H1 (cell line): ENCODE measurements at regions not wholly inside any gene's neighbourhood (a gene's known extent, or its start where the extent isn't known, plus 50 kb on each side); places are given as distances from the start of the nearest gene placed in this dataset.

ENCODE experiments used
- CTCF ChIA-PET: fragments of 300-600 bp; sonication (Branson Sonifier 250); formaldehyde crosslinking; loops from one replicate; lab custom pipeline; 2021; ENCODE audit not compliant: partially characterized antibody; lab: Charles Lee
- POLR2A ChIA-PET: fragments of 300-600 bp; sonication (Branson Sonifier 250); formaldehyde crosslinking; loops from one replicate; lab custom pipeline; 2021; ENCODE audit warnings: inconsistent platforms; ENCODE audit not compliant: partially characterized antibody; lab: Charles Lee
- DNase-seq, 2 experiments: peaks; one replicate each; pipeline versions ENCODE4 v3.0.0 to v3.0.0-alpha.2; 2010 to 2022; ENCODE audit warnings: low spot score in 2 of 2, low read depth in 1 of 2, mixed read lengths in 1 of 2
- FAIRE-seq: peaks from 2 replicates; lab custom pipeline; 2011; peaks lifted over from hg19 to GRCh38; lab: Jason Lieb, UNC
- H2AFZ ChIP-seq: 2 replicates; pipeline ENCODE4 v1.8.1; 2012; ENCODE audit warnings: low read length, inconsistent platforms
- H2AK5ac ChIP-seq: 2 replicates; pipeline ENCODE4 v1.6.1; 2013; ENCODE audit warnings: low read depth, low read length
- H2BK120ac ChIP-seq: replicated peaks from 2 replicates; pipeline ENCODE3; 2013; ENCODE audit warnings: low read depth, low read length, inconsistent platforms
- H2BK12ac ChIP-seq: 2 replicates; pipeline ENCODE4 v1.6.1; 2013; ENCODE audit warnings: low read depth, low read length
- H2BK15ac ChIP-seq: 2 replicates; pipeline ENCODE4 v1.6.1; 2013; ENCODE audit warnings: low read length
- H2BK20ac ChIP-seq: 2 replicates; pipeline ENCODE4 v1.6.1; 2013; ENCODE audit warnings: low read length
- H2BK5ac ChIP-seq: 2 replicates; pipeline ENCODE4 v1.6.1; 2013; ENCODE audit warnings: low read depth, low read length
- H3K14ac ChIP-seq: 2 replicates; pipeline ENCODE4 v1.6.1; 2013; ENCODE audit warnings: inconsistent platforms; ENCODE audit not compliant: insufficient read length
- H3K18ac ChIP-seq: 2 replicates; pipeline ENCODE4 v1.6.1; 2013; ENCODE audit warnings: low read length; ENCODE audit errors: extremely low read depth
- H3K23ac ChIP-seq: 2 replicates; pipeline ENCODE4 v1.6.1; 2013; ENCODE audit warnings: inconsistent platforms; ENCODE audit not compliant: insufficient read length
- H3K23me2 ChIP-seq: 2 replicates; pipeline ENCODE4 v1.6.1; 2013; ENCODE audit warnings: low read depth, low read length
- H3K27ac ChIP-seq: 2 replicates; pipeline ENCODE4 v1.6.1; 2011; ENCODE audit warnings: low read depth, low read length, inconsistent platforms
- H3K27me3 ChIP-seq, 4 experiments: replicated peaks in 1 of 4; 1 replicate in 1 of 4; 2 replicates in 3 of 4; pipeline versions ENCODE4 v1.6.1 to v1.8.1; 2011 to 2013; ENCODE audit warnings: low read length in 3 of 4, mild to moderate bottlenecking in 3 of 4, inconsistent platforms in 2 of 4, mixed read lengths in 2 of 4, moderate library complexity in 1 of 4; ENCODE audit not compliant: control insufficient read depth in 3 of 4, insufficient read depth in 3 of 4; ENCODE audit errors: extremely low read depth in 1 of 4
- H3K36me3 ChIP-seq, 4 experiments: 2 replicates each; pipeline versions ENCODE4 v1.6.1 to v1.8.1; 2011 to 2013; ENCODE audit warnings: mild to moderate bottlenecking in 4 of 4, low read length in 3 of 4, moderate library complexity in 2 of 4, control low read depth in 1 of 4, inconsistent platforms in 1 of 4; ENCODE audit not compliant: insufficient read depth in 4 of 4, control insufficient read depth in 2 of 4
- H3K4ac ChIP-seq: replicated peaks from 2 replicates; pipeline ENCODE3; 2013; ENCODE audit warnings: low read length, low read depth, mixed read lengths, inconsistent platforms; ENCODE audit not compliant: insufficient read length
- H3K4me1 ChIP-seq, 4 experiments: replicated peaks in 1 of 4; 1 replicate in 1 of 4; 2 replicates in 3 of 4; pipeline versions ENCODE4 v1.6.1 to v1.8.1; 2011 to 2013; ENCODE audit warnings: low read length in 3 of 4, inconsistent platforms in 2 of 4, mixed read lengths in 1 of 4; ENCODE audit not compliant: insufficient read depth in 4 of 4, control insufficient read depth in 3 of 4
- H3K4me2 ChIP-seq, 2 experiments: 2 replicates each; pipeline versions ENCODE4 v1.6.1 to v1.8.1; 2011 to 2013; ENCODE audit warnings: low read depth in 2 of 2, low read length in 2 of 2, control low read depth in 1 of 2, inconsistent platforms in 1 of 2, mild to moderate bottlenecking in 1 of 2; ENCODE audit not compliant: insufficient read depth in 1 of 2
- H3K4me3 ChIP-seq, 4 experiments: fragments of 200-600, 300-600 bp in 1 of 4; sonication (generic), shearing (Covaris generic), sonication (Bioruptor Twin) in 1 of 4; 2 replicates each; pipeline versions ENCODE4 v1.5.1 to v1.8.1; 2011 to 2016; ENCODE audit warnings: low read length in 4 of 4, low read depth in 3 of 4, control low read depth in 2 of 4, inconsistent platforms in 2 of 4, mild to moderate bottlenecking in 2 of 4, mixed read lengths in 1 of 4, moderate library complexity in 1 of 4; ENCODE audit not compliant: insufficient read depth in 2 of 4; ENCODE audit errors: extremely low read depth in 1 of 4
- H3K56ac ChIP-seq: replicated peaks from 2 replicates; pipeline ENCODE3; 2013; ENCODE audit warnings: low read depth, mild to moderate bottlenecking, mixed read lengths, low read length, inconsistent platforms; ENCODE audit not compliant: insufficient read length
- H3K79me1 ChIP-seq: 2 replicates; pipeline ENCODE4 v1.6.1; 2013; ENCODE audit warnings: low read depth, low read length, control low read depth
- H3K79me2 ChIP-seq, 2 experiments: 2 replicates each; pipeline versions ENCODE4 v1.6.1 to v1.8.1; 2012 to 2013; ENCODE audit warnings: low read length in 2 of 2, mild to moderate bottlenecking in 2 of 2, inconsistent platforms in 1 of 2; ENCODE audit not compliant: insufficient read depth in 2 of 2, control insufficient read depth in 1 of 2
- H3K9ac ChIP-seq, 4 experiments: replicated peaks in 1 of 4; 1 replicate in 1 of 4; 2 replicates in 3 of 4; pipeline versions ENCODE4 v1.6.1 to v1.8.1; 2011 to 2013; ENCODE audit warnings: low read depth in 3 of 4, low read length in 3 of 4, control low read depth in 2 of 4, mild to moderate bottlenecking in 2 of 4, moderate library complexity in 2 of 4, inconsistent platforms in 1 of 4; ENCODE audit errors: extremely low read depth in 1 of 4
- H3K9me3 ChIP-seq, 2 experiments: 2 replicates each; pipeline versions ENCODE4 v1.6.1 to v1.8.1; 2012 to 2013; ENCODE audit warnings: mild to moderate bottlenecking in 2 of 2, moderate library complexity in 2 of 2, control low read depth in 1 of 2, inconsistent platforms in 1 of 2, low read depth in 1 of 2, low read length in 1 of 2, mixed read lengths in 1 of 2; ENCODE audit not compliant: insufficient read depth in 2 of 2
- H4K20me1 ChIP-seq, 2 experiments: replicated peaks in 1 of 2; 2 replicates each; pipeline versions ENCODE3 to v1.8.1; 2011 to 2013; ENCODE audit warnings: inconsistent platforms in 2 of 2, low read length in 2 of 2, mild to moderate bottlenecking in 1 of 2; ENCODE audit not compliant: insufficient read depth in 2 of 2, control insufficient read depth in 1 of 2
- H4K5ac ChIP-seq: 2 replicates; pipeline ENCODE4 v1.6.1; 2013; ENCODE audit warnings: low read length, low read depth, mixed read lengths, inconsistent platforms; ENCODE audit not compliant: insufficient read length
- H4K8ac ChIP-seq: 2 replicates; pipeline ENCODE4 v1.8.0; 2013; ENCODE audit warnings: mild to moderate bottlenecking, moderate library complexity, low read length, inconsistent platforms; ENCODE audit not compliant: insufficient read depth; ENCODE audit errors: extremely low read depth
- H4K91ac ChIP-seq: replicated peaks from 2 replicates; pipeline ENCODE3; 2013; ENCODE audit warnings: low read length, mixed read lengths, inconsistent platforms; ENCODE audit not compliant: insufficient read length
- POLR2AphosphoS5 ChIP-seq: IDR thresholded peaks from 2 replicates; pipeline ENCODE4 v1.6.1; 2011; ENCODE audit warnings: low read depth, low read length
- RBBP5 ChIP-seq: IDR thresholded peaks from 2 replicates; pipeline ENCODE4 v1.7.1; 2012; ENCODE audit warnings: low read depth, mild to moderate bottlenecking, inconsistent platforms, low read length, moderate library complexity, borderline replicate concordance
- WGBS, 2 experiments: shearing (Covaris generic) in 1 of 2; methylation state at CpG; one replicate each; pipeline versions ENCODE4 v1.1.6 to v1.1.7; 2013 to 2015; ENCODE audit warnings: low lambda C conversion rate in 2 of 2, mixed read lengths in 2 of 2, inconsistent platforms in 1 of 2, low coverage in 1 of 2, missing lambda C conversion rate in 1 of 2; ENCODE audit not compliant: insufficient replicate concordance in 2 of 2, insufficient coverage in 1 of 2, insufficient read length in 1 of 2; ENCODE audit errors: extremely low coverage in 1 of 2, missing lambda C conversion rate in 1 of 2; 5-methylcytosine and 5-hydroxymethylcytosine counted together

GRCh38 chr5:160922311-160922710 lies 70.3 kb upstream of the ATP10B start:
- Histone ChIP-seq H4K91ac (no peak overlapping the region), H2BK20ac (no peak overlapping the region), H3K79me1 (no peaks in the 10 kb centered on the region), H3K79me2 (no peaks in the 10 kb centered on the region), H3K23me2 (no peaks in the 10 kb centered on the region), H2BK12ac (no peak overlapping the region), H3K9me3 (no peaks in the 10 kb centered on the region; a peak in 1 of 4 replicates), H3K4me1 (peaks cover 0 to 9% (median 1%) of the 10 kb centered on the region in 4 experiments; a peak in 1 of 7 replicates), H3K18ac (no peak overlapping the region), H3K56ac (no peak overlapping the region), H3K36me3 (no peaks in the 10 kb centered on the region), H2BK15ac (no peak overlapping the region), H4K20me1 (no peaks in the 10 kb centered on the region), H3K9ac (no peak overlapping the region), H3K4me3 (no peak overlapping the region), H3K4ac (no peak overlapping the region), H3K27me3 (no peaks in the 10 kb centered on the region), H4K5ac (no peak overlapping the region), H2BK120ac (no peak overlapping the region), H3K27ac (no peak overlapping the region), H2BK5ac (no peak overlapping the region), H2AK5ac (no peak overlapping the region), H3K14ac (no peak overlapping the region), H3K23ac (no peak overlapping the region), H3K4me2 (no peak overlapping the region), H2AFZ (no peak overlapping the region), H4K8ac (no peak overlapping the region)
- no peak for TF ChIP-seq POLR2AphosphoS5
- TF ChIP-seq RBBP5, result no peak
- ChIA-PET CTCF (interaction anchor here (0.9 kb wide), 1 partner anchor 17 kb away, joined by 3 read pairs; no protein-coding TSS in a partner anchor), POLR2A (interaction anchor here (0.8 to 1.8 kb wide), 2 partner anchors 10 to 11 kb away, joined by 3 to 4 read pairs; no protein-coding TSS in a partner anchor)
- WGBS, 2 experiments, result 95% methylated on average over 2 of the region's 2 CpGs; no CpG with 5 or more reads in 1 of the 2 experiments
- DNase-seq (no peak), FAIRE-seq (no peak)
